ENCODE measurements at regions not wholly inside any gene's neighbourhood (a gene's known extent, or its start where the extent isn't known, plus 50 kb on each side); places are given as distances from the start of the nearest gene placed in this dataset.

GRCh38 chr6:126620719-126621118 is 280.8 kb downstream of the CENPW start:
- TF ChIP-seq, protein P1, sequence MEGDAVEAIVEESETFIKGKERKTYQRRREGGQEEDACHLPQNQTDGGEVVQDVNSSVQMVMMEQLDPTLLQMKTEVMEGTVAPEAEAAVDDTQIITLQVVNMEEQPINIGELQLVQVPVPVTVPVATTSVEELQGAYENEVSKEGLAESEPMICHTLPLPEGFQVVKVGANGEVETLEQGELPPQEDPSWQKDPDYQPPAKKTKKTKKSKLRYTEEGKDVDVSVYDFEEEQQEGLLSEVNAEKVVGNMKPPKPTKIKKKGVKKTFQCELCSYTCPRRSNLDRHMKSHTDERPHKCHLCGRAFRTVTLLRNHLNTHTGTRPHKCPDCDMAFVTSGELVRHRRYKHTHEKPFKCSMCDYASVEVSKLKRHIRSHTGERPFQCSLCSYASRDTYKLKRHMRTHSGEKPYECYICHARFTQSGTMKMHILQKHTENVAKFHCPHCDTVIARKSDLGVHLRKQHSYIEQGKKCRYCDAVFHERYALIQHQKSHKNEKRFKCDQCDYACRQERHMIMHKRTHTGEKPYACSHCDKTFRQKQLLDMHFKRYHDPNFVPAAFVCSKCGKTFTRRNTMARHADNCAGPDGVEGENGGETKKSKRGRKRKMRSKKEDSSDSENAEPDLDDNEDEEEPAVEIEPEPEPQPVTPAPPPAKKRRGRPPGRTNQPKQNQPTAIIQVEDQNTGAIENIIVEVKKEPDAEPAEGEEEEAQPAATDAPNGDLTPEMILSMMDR (conservative IDR thresholded peaks at IDR 0.05; ENCODE audit: low read depth in 2 of 2) = no peak
- no peak for TF ChIP-seq CREB1 (CRISPR knock-in tag; IDR thresholded peaks at IDR 0.05; ENCODE audit: low read depth)
- no peak for TF ChIP-seq EZH2 (IDR thresholded peaks at IDR 0.05; ENCODE audit: low read depth, unreplicated experiment)
- TF ChIP-seq, protein P2, sequence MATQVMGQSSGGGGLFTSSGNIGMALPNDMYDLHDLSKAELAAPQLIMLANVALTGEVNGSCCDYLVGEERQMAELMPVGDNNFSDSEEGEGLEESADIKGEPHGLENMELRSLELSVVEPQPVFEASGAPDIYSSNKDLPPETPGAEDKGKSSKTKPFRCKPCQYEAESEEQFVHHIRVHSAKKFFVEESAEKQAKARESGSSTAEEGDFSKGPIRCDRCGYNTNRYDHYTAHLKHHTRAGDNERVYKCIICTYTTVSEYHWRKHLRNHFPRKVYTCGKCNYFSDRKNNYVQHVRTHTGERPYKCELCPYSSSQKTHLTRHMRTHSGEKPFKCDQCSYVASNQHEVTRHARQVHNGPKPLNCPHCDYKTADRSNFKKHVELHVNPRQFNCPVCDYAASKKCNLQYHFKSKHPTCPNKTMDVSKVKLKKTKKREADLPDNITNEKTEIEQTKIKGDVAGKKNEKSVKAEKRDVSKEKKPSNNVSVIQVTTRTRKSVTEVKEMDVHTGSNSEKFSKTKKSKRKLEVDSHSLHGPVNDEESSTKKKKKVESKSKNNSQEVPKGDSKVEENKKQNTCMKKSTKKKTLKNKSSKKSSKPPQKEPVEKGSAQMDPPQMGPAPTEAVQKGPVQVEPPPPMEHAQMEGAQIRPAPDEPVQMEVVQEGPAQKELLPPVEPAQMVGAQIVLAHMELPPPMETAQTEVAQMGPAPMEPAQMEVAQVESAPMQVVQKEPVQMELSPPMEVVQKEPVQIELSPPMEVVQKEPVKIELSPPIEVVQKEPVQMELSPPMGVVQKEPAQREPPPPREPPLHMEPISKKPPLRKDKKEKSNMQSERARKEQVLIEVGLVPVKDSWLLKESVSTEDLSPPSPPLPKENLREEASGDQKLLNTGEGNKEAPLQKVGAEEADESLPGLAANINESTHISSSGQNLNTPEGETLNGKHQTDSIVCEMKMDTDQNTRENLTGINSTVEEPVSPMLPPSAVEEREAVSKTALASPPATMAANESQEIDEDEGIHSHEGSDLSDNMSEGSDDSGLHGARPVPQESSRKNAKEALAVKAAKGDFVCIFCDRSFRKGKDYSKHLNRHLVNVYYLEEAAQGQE (IDR thresholded peaks at IDR 0.05; ENCODE audit: unreplicated experiment) = no peak
- TF ChIP-seq POLR2AphosphoS5 (IDR thresholded peaks at IDR 0.05; ENCODE audit: low read depth) = no peak
